Glomerular endothelial cell (primary cell): ENCODE measurements at regions not wholly inside any gene's neighbourhood (a gene's known extent, or its start where the extent isn't known, plus 50 kb on each side); places are given as distances from the start of the nearest gene placed in this dataset.

Source experiments
- DNase-seq: peaks from one replicate; pipeline ENCODE4 v3.0.0-alpha.2; 2011; ENCODE audit warnings: low read depth, low spot score; ENCODE audit errors: extremely low read depth

DNA sequence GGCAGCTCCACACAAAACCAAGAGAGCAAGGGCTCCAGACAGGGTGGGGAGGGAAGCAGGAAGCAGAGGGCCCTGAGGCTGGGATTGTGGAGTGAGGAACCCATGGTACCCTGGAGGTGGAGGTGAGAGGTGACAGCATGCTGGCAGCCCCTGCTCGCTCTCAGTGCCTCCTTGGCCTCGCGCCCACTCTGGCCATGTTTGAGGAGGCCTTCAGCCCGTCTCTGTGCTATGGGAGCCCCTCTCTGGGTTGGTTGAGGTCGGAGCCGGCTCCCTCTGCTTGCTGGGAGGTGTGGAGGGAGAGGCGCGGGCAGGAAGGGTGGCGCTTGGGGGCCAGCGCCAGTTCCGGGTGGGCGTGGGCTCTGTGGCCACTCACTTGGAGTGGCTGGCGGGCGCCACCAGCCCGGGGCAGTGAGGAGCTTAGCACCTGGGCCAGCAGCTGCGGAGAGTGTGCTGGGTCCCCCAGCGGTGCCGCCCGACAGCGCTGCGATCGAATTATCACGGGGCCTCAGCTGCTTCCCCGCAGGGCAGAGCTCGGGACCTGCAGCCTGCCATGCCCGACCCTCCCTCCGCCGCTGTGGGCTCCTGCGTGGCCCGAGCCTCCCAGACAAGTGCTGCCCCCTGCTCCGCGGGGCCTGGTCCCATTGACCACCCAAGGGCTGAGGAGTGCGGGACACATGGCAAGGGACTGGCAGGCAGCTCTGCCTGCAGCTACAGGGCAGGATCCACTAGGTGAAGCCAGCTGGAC lies 196.0 kb downstream of the DACT1 start:
- no peak for DNase-seq

DNA sequence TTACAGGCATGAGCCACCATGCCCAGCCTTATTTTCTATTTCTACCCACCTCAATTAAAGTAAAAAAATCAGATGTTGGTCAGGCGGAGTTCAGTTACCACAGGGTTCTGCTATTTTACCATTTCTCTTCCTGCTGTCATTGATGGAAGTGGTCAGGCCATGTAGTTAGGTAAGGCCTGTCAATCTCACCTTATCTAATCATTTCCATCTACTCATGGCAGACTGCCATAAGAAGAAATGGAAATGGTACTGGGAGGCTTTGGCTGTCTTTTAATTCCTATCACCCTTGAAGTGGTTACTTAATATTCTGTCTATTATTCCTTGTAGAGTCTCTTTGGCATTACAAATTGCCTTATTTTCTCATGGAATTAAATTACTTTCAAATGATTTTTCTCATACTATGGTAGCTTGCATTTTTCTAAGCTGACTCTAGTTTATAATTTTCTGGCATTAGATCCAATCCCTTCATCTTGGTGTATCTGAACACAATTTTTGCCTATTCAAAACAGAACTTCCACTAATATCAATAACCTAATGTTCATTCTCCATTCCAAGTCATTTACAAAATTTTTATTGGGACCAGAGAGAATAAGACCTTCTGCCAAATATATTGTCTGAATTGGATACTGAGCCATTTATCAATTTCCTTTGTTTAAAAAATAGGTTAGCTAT lies 198.7 kb downstream of the DACT1 start:
- no peak for DNase-seq

DNA sequence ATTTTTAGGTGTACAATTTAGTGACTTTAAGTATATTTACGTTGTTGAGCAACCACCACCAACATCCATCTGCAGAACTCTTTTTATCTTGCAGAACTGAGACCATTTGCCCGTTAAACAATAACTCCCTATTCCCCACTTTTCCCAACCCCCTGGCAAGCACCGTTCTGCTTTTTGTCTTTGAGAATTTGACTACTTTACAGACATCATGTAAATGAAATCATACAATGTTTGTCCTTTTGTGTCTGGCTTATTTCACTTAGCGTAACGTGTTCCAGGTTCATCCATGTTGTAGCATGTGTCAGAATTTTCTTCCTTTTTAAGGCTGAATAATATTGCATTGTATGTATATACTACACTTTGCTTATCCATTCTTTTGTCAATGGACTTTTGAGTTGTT lies 201.5 kb downstream of the DACT1 start:
- DNase-seq: no peak

DNA sequence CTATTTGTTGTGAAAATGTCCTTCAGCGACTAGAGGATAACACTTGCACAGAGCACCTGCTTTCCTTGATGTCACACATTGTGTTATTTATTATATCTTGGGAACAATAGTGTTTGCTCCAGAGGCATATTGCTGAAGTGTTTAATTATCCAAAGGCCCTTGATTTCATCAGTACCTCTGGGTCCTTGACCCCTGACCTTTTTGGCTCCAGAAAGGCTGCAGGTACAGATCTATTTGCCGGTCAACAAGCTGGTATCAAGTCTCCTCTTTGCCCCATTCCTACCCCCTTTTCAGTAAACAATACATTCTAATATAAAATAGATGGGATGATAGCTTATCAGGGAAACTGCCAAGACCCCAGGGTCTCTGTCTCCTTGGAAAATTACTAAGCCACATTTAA lies 206.8 kb downstream of the DACT1 start:
- DNase-seq: no peak

DNA sequence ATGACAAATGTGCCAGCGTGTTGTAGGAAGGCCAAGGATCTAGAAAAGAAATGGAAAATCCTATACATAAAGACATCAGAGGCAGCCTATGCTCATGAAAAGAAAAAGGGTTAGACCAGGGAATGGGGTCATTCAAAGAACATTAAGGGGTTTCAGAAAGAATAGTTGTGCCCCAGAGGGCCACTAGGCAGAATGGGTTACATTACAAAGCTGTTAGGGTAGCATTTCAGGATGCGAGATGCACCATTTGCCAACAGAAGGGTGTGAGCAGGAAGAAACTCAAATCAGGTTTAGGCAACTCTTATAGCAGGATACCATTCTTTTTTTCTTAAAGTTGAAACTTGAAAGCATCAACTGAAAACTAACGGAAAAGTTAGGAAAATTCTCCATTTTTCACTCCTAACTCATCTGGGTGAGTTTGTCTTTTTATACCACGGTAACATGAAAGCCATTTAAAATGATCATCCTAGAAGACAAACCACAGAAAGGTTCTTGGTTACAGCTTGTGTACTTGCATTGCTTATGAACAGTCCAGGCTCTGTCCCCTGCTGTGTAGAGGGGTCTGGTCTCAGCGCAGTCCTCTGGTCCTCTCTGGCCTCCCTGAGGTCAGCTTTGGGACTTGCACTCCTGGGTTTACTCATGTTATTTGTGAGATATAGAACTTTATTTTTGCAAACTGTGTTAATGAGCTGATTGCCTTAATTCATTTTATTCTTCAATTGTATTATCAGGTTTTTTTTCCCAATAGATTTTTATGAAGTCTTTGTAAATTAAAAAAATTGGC lies 209.1 kb downstream of the DACT1 start:
- DNase-seq: no peak

DNA sequence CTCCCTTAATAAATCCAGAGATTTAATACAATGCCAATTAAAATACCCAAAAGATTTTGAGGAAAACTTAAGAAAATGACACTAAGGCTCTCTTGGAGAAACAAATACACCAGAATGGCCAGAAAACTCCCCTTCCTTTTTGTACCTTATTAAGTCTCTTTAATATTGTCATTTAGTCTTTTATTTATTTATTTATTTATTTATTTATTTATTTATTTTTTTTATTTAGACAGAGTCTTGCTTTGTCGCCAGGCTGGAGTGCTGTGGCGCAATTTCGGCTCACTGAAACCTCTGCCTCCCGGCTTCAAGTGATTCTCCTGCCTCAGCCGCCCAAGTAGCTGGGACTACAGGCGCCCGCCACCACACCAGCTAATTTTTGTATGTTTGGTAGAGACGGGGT lies 210.6 kb downstream of the DACT1 start:
- DNase-seq: no peak

DNA sequence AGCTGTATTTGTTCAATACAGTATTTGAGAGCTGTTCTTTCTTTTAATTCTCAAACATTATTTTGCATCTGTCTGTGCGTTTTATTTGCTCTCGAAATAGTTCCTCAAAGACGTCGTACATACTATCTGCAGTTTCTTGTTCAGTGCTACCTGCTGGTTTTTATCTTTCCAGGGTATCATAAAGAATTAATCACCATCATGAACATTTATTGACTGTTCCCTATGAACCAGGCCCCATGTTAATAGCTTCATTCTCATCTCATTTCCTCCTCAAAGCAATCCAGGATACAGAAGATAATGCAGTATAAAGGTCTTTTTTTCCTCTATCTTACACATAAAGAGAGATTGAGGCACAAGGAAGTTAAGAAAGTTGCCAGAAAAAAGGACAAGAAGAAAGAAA lies 211.8 kb downstream of the DACT1 start:
- no peak for DNase-seq

DNA sequence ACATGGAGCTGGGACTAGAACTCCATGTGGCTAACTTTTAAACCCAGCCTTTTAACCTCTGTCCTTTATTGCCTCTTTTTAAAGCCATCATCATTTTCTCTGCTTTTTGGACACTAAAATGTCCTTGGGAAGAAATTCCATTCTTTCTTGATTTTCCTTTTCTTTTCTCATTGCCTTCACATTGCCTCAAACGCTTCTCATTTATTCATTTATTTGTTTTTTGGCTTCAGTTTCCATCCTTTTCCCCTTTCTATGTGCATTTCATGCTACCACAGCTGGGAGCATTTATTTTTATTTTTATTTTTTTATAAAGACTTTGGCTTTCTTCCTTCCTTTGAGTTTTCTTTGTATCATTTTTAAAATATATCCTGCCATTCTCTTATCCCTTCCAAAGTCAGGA lies 212.2 kb downstream of the DACT1 start:
- no peak for DNase-seq

DNA sequence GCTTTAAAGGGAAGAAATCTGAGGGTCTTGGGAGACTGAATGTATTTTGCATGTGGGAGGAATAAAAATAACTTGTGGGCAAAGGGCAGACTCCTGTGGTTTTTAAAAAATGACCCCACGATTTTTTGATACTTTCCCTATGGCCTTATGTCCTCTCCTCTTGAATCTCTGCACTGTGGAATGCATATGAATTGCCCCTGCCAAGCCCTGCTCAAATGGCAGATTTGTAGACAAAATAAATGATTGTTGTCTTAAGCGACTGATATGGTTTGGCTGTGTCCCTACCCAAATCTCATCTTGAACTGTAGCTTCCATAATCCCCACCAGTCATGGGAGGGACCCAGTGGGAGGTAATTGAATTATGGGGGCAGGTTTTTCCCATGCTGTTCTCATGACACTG lies 223.8 kb downstream of the DACT1 start:
- DNase-seq: no peak

DNA sequence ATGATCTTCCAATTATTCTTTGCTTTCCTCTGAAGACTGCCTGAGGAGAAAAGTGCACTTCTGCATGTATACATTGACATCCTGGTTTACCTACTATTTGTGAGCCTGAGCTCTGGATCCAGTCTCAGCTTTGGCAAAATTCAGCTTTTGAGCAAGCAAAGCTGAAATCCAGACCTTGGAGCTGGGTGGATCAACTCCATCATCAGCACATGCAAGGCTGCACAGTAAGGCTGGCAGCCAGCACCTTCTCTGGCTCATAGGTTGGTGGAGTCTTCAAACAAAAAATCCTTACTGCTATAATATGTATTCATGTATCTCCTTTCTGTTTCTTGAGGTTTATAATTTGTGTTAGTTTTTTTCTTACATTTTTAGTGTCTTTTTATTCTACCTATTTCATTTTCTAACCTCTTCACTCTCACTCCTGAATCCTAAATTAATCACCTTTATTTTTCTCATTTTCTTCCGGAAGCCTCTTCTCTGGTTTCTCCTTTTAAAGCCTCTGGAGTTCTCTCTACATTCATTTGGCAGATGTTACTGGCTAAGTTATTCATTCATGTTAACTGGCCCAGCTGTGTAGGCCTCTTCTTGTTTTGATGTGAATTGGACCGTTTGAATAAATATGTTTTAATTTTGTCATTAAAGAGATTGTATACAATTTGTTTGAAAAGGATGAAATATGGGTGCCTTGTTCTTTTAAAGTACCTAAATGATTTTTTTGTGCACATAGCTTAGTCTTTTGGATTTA lies 224.8 kb downstream of the DACT1 start:
- DNase-seq: no peak

DNA sequence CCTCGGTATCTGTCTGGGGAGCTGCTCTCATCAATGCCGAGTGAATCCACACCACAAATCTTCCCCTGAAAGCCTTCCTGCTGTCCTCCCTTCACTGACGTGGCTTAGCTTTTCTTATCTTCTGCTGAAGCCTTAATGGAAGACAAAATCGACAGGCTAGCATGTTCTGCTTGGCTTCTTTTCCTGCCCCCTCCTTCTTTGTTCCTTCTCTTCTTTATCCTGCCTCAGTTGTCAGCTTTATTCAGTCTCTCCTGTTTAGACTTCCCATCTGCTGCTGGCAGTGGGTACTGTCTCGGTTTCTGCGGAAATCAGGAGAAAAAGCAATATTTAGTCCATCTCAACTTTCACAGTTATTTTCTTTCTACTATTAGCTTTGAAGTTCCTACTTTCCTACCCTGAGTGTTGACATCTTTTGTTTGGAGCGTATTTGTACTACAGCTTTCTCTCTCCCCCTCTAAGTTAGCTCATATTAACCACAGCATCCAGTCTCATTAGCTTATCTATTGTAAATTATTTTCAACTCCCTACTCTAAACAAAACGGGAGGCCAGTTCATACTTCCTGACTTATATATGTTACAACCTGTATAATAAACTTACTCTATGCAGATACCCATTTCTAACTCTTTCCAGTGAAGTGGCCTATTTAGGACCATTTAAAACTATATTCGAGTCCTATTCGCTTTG lies 226.0 kb downstream of the DACT1 start:
- no peak for DNase-seq

DNA sequence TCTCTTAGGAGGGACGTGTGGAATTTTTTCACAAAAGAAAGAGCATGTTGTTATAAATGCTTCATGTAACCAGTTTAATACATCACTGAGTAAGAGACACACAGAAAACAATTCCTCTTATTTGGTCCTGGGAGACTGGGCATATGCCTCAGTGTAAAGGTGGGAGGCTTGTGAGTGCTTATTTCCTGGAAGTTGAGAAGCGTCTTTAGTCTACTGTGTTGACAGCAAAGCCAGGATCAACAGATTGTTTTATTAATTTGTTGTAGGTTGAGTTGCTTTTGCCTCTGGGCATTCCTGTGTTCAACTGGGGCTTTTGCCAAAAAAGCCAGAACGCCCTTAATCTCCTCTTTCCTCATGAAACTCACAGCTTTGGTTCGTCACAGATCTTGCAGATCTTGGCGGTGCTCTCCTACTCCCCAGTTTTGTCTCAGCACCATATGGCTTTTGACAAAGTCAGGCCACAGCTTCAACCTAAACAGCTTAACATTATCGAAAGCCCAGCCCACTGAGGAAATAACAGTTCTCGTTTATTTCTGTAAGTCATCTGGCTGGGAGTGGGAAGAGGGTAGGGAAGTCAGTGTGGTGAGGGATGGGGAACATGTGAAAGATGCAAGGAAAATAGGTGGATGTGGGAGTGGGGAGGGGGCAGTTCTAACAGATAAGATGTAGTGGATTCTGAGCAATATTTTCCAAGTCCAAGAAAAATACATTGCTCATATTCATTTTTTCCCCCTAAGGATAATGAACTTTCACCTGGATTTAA lies 227.2 kb downstream of the DACT1 start:
- no peak for DNase-seq

DNA sequence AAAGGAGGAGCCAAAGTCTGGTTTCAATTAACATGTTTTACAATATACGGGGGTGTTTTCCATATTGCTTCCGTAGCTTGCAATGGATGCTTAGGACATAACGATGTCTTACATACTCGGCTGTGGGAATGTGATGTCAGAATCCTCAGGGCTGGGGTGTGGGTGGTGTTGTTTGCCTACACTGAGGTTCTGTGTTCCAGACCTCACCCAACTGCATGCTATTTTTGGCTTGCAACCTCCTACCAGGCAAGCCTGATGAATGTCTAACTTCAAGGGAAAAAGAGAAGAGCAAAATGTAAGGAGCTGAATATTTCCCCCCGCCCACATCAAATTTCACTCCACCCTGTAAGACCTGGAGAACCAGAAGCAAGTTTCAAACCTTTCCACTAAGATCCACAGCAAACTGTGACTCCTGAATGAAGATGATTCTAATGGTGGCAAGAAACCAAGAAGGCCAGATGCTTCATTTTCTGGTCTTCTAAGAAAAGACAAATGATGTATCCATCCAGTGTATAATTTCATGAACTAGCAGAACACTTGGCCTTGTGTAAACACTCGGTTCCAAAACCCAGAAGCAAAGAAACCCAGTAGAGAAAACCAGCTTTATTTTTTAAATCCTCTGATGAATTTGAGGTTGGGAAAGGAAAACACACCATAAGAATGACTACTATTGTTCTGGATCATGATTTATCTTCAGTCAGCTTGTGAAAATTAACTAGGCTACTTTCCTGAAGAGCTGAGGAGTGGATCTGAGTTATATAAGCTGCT lies 227.9 kb downstream of the DACT1 start:
- DNase-seq: no peak

DNA sequence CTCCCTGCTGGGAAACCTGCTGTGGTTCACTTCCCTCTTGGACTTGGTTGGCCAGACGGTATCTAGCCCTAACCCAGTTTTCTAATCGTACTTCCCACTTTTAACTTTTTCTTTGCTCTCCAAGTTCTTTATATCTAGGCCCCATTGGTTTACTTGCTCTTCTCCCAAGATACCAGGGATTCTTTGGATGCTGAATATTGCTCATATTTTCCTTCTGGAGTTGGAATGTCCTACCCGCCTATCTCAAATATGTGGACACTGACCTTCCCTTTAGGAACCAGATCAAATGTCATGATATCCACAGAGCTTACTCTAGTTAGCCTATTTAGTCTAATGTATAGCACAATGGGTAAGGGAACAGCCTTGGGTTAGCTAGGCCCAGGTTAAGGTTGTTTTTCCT lies 228.6 kb downstream of the DACT1 start:
- no peak for DNase-seq

DNA sequence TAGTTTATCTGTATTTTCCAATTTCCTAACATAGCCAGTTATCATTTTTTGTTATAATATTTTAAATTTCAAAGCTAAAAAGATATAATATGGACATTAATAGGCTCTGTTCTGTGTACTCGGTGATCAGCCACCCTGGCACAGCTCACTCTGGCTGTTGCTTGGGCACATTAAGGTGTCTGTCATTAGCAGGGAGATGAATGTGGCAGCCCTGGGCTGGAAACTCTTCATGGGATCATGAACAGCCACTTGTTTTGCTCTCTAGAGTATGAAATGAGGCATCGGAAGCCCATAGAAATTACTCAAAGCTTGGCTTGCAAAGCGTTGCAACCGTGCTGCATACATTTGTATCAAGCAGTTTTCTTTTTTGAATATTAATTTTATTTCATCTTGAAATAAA lies 233.2 kb downstream of the DACT1 start:
- no peak for DNase-seq

DNA sequence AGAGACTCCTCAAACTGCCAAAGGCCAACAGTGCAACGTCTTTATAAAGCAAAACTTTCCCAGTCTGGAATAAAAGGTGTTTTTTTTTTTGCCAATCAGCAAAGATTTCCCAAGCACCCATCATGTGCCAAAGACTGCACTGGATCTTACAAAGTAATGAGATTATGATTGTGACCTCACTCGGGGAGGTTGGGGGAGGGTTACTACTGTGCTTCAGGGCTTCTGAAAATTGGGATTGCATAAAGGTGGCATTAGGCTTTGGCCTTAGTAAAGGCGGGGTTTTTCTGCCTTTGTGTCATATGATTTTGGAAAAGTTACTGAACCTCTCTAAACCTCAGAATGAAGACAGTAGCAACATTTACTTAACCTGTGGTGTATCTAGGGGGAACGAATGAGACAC lies 233.8 kb downstream of the DACT1 start:
- no peak for DNase-seq

DNA sequence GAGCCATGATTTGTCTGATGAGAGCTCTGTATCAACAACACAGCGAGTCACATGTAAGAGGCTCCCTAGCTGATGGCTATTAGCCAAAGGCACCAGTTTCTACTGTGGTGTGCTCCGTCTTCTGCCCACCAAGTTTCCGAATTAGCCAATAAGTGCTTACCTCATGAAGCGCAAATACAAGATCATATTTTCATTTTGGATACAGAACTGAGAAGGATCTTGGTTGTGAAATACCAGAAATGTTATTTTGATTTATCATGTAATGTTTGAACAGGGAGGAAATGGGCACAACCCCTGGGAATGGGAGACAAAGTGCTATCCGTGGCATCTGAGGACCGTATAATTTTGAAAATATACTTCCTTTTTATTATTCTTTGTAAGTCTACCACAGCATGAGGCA lies 234.3 kb downstream of the DACT1 start:
- DNase-seq: no peak

DNA sequence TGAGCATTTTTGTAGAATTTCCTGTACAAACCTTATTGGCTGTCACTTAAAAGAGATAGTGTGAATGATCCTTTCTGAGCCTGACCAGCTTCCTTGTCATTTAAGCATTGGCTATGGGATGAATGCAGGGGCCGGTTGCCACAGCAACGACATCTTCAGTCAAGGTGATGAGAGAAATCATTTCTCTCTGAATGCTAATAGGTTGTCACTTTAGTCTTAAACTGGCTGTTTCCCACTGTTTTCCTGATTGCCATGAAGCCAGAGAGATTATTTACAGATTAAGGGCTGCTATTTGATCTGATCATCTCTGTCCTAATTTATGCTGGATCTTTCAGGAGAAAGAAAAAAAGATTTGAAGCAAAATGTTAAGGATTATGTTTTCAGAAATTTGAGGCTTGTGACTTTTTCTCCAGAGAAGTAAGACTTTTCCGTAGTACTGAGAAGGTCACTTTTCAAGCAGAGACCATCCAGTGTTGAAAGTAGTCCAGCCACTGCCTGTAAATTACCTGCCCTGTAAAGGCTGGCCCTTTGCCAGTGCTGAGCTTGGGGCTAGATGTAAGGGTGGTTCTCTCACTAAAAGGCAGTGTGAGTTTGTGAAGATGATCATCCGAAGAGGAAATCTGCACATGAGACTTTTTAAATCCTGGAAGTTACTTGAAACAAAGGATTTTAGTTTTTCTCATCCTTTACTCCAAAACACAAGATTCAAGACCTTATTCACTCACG lies 235.6 kb downstream of the DACT1 start:
- DNase-seq: no peak

DNA sequence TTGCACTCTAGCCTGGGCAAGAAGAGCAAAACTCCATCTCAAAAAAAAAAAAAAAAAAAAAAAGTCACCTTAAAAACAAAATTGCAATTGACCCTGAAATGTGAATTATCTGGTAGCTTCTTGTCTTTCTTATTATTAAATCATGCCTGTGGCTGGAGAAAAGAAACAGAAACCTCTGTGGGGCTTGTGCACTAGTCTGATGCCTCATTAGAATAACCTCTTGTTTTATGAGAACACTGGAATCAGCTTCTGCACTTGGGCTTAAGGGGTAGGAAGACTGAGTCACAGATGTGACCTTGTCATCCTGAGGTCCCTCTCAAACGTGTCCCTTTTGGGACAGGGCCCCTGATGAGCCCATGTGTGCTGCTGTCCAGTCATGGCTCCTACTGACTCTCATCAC lies 237.9 kb downstream of the DACT1 start:
- DNase-seq: no peak
